Stimulated activated CD8-positive, alpha-beta memory T cell treated with anti-CD3 and anti-CD28 coated beads, Interleukin-4, amount 100 ng/mL, for 1 hour (primary cell): ENCODE measurements at regions not wholly inside any gene's neighbourhood (a gene's known extent, or its start where the extent isn't known, plus 50 kb on each side); places are given as distances from the start of the nearest gene placed in this dataset.

ENCODE experiments used
- DNase-seq, 2 donors: peaks; one replicate each; pipeline ENCODE4 v3.0.0-alpha.2; 2020; ENCODE audit warnings: low read depth in 2 of 2, low spot score in 1 of 2

GRCh38 chr16:66066404-66066803 is 300.1 kb upstream of the CDH5 start:
- DNase-seq = no peak

- DNase-seq = no peak
These were observed 300.6 kb upstream of the CDH5 start for GRCh38 chr16:66065925-66066324.

GRCh38 chr16:66064801-66065530 is 301.5 kb upstream of the CDH5 start:
- no peak for DNase-seq

GRCh38 chr16:66058832-66059231 is 307.7 kb upstream of the CDH5 start:
- no peak for DNase-seq

GRCh38 chr16:66058172-66058691 is 308.3 kb upstream of the CDH5 start:
- no peak for DNase-seq

GRCh38 chr16:66057057-66057456 is 309.4 kb upstream of the CDH5 start:
- DNase-seq = no peak

GRCh38 chr16:66054095-66054494 is 312.4 kb upstream of the CDH5 start:
- no peak for DNase-seq

- DNase-seq = no peak
These were observed 313.7 kb upstream of the CDH5 start for GRCh38 chr16:66052745-66053144.

GRCh38 chr16:66050991-66051390 is 315.5 kb upstream of the CDH5 start:
- no peak for DNase-seq

GRCh38 chr16:66049865-66050264 is 316.6 kb upstream of the CDH5 start:
- no peak for DNase-seq

GRCh38 chr16:66045626-66046025 is 320.9 kb upstream of the CDH5 start:
- no peak for DNase-seq

GRCh38 chr16:66044556-66044955 is 321.9 kb upstream of the CDH5 start:
- no peak for DNase-seq

- no peak for DNase-seq
These were observed 322.4 kb upstream of the CDH5 start for GRCh38 chr16:66044089-66044488.

GRCh38 chr16:66043326-66043725 is 323.2 kb upstream of the CDH5 start:
- DNase-seq = no peak

GRCh38 chr16:66042341-66042740 is 324.1 kb upstream of the CDH5 start:
- DNase-seq = no peak

GRCh38 chr16:66041907-66042306 is 324.6 kb upstream of the CDH5 start:
- no peak for DNase-seq

- DNase-seq = no peak
These were observed 326.7 kb upstream of the CDH5 start for GRCh38 chr16:66039793-66040192.

- no peak for DNase-seq
These were observed 329.4 kb upstream of the CDH5 start for GRCh38 chr16:66036793-66037715.

GRCh38 chr16:66036184-66036583 is 330.3 kb upstream of the CDH5 start:
- no peak for DNase-seq

- no peak for DNase-seq
These were observed 331.4 kb upstream of the CDH5 start for GRCh38 chr16:66035096-66035495.

- no peak for DNase-seq
These were observed 333.6 kb upstream of the CDH5 start for GRCh38 chr16:66032841-66033240.

- DNase-seq = no peak
These were observed 336.5 kb upstream of the CDH5 start for GRCh38 chr16:66030036-66030435.
